ENCODE measurements at regions not wholly inside any gene's neighbourhood (a gene's known extent, or its start where the extent isn't known, plus 50 kb on each side); places are given as distances from the start of the nearest gene placed in this dataset.
"Not testable (repeated sequence)": the region's sequence is repeated elsewhere in the genome, so short reads cannot be mapped to it uniquely, and the experiment has no call there.

DNA sequence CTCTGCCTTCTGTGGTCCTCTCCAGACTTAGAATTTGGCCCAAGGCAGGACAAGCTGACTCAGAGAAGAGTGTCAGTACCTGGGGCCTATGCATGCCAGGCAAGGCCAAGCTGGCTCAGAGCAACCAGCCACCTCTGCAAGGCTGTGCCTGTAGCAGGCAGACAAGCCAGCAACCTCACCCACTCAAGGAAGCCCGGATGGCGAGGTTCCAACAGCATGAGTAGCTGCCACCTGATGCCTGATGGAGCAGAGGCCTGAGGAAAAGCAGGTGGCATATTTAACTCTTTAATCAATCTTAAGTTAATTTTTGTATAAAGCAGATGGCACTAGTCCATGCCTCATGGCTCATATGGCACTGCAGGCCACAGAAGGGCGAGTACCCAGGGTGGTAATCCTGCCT, 3595.8 kb upstream of the OR11H1 start:
- DNase-seq (ENCODE audit: extremely low read depth in 1 of 4, low spot score in 3 of 4); in situ Hi-C loops (cut with MboI); BruUV-seq (replicated peaks); CTCF ChIA-PET (ENCODE audit: low intra/inter-chr PET ratio); FAIRE-seq; H3K4me3 ChIP-seq; POLR2A ChIA-PET; intact Hi-C loops (cut with micrococcal nuclease); ATAC-seq; H3K9me3 ChIP-seq (replicated peaks; ENCODE audit: control insufficient read depth, insufficient read depth, low read depth, low read length); H3K27ac ChIP-seq (ENCODE audit: extremely low read depth, low read depth, low read length); H4K20me1 ChIP-seq (replicated peaks; ENCODE audit: control insufficient read depth, insufficient read depth, low read length); H2AFZ ChIP-seq (ENCODE audit: low read depth, low read length); H3K4me2 ChIP-seq (ENCODE audit: insufficient read depth, low read length); H3K9me1 ChIP-seq (ENCODE audit: control insufficient read depth, insufficient read depth, low read length); H3K4me1 ChIP-seq (replicated peaks in 1 of 2; ENCODE audit: control insufficient read depth in 2 of 2, insufficient read depth in 2 of 2, low read length in 2 of 2); H3K79me2 ChIP-seq (ENCODE audit: control insufficient read depth, insufficient read depth, low read length); H3K27me3 ChIP-seq (ENCODE audit: control insufficient read depth in 2 of 2, insufficient read depth in 2 of 2, low read length in 2 of 2); H3K36me3 ChIP-seq (ENCODE audit: control insufficient read depth, insufficient read depth, low read length); H3K9ac ChIP-seq (ENCODE audit: insufficient read depth in 1 of 2, low read depth in 2 of 2, low read length in 2 of 2): not testable (repeated sequence)
- WGBS (ENCODE audit: insufficient coverage, low coverage, missing lambda C conversion rate) = 83% methylated on average over 2 of the region's 3 CpGs

DNA sequence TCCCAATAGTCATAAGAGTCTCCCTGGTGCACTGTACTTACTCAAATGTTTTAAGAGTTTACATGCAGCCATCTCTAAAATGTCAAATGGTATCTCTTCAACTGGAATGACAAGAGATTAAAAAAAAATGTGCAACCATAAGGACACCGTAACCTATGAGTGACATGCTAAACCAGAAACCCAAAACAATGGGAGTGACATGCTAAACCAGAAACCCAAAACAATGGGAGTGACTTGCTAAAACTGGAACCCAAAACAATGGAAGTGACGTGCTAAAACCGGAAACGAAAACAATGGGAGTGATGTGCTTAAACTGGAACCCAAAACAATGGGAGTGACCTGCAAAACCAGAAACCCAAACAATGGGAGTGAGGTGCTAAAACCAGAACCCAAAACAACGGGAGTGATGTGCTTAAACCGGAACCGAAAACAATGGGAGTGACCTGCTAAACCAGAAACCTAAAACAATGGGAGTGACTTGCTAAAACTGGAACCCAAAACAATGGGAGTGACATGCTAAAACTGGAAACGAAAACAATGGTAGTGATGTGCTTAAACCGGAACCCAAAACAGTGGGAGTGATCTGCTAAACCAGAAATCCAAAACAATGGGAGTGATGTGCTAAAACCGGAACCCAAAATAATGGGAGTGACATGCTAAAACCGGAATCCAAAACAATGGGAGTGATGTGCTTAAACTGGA, 3559.9 kb upstream of the OR11H1 start:
- not testable (repeated sequence) for BruUV-seq (replicated peaks); ATAC-seq
- WGBS (ENCODE audit: insufficient coverage, low coverage, missing lambda C conversion rate) = 64% methylated on average over 5 of the region's 11 CpGs

More for the DNA sequence above, 3559.9 kb upstream of the OR11H1 start:
- H3K36me3 ChIP-seq (ENCODE audit: control insufficient read depth, insufficient read depth, low read length); H3K9me3 ChIP-seq (replicated peaks; ENCODE audit: control insufficient read depth, insufficient read depth, low read depth, low read length); POLR2A ChIA-PET; in situ Hi-C loops (cut with MboI); H3K4me1 ChIP-seq (replicated peaks in 1 of 2; ENCODE audit: control insufficient read depth in 2 of 2, insufficient read depth in 2 of 2, low read length in 2 of 2); intact Hi-C loops (cut with micrococcal nuclease); DNase-seq (ENCODE audit: extremely low read depth in 1 of 4, low spot score in 3 of 4); H3K4me2 ChIP-seq (ENCODE audit: insufficient read depth, low read length); H3K9ac ChIP-seq (ENCODE audit: insufficient read depth in 1 of 2, low read depth in 2 of 2, low read length in 2 of 2); H3K27ac ChIP-seq (ENCODE audit: extremely low read depth, low read depth, low read length); CTCF ChIA-PET (ENCODE audit: low intra/inter-chr PET ratio); H3K27me3 ChIP-seq (ENCODE audit: control insufficient read depth in 2 of 2, insufficient read depth in 2 of 2, low read length in 2 of 2); H3K4me3 ChIP-seq; H3K9me1 ChIP-seq (ENCODE audit: control insufficient read depth, insufficient read depth, low read length); FAIRE-seq; H2AFZ ChIP-seq (ENCODE audit: low read depth, low read length); H4K20me1 ChIP-seq (replicated peaks; ENCODE audit: control insufficient read depth, insufficient read depth, low read length); TF ChIP-seq PBX2 (CRISPR knock-in tag; IDR thresholded peaks at IDR 0.05; ENCODE audit: low read depth); NR2C2 (CRISPR knock-in tag; IDR thresholded peaks at IDR 0.05); ATF1 (CRISPR knock-in tag; IDR thresholded peaks at IDR 0.05): not testable (repeated sequence)
- peaks cover 18% of the 10 kb centered on the region for H3K79me2 ChIP-seq (ENCODE audit: control insufficient read depth, insufficient read depth, low read length)
- TF ChIP-seq NFE2L1 (tag; IDR thresholded peaks at IDR 0.05; ENCODE audit: borderline replicate concordance, low read depth) (peak; percentile 25; the same call in 1 of the 2 replicates), PBX2 (tag; conservative IDR thresholded peaks at IDR 0.05; ENCODE audit: low read depth) (peak; percentile 60; the same call in 1 of the 2 replicates), NR2C2 (tag; IDR thresholded peaks at IDR 0.05) (0 out of 2 replicates have a peak, but pooled peaks have one; percentile 17), ATF1 (tag; IDR thresholded peaks at IDR 0.05) (0 out of 2 replicates have a peak, but pooled peaks have one; percentile 18), MAFG (tag; conservative IDR thresholded peaks at IDR 0.05) (peak; percentile 81), PKNOX1 (IDR thresholded peaks at IDR 0.05) (peak; percentile 85), SOX6 (IDR thresholded peaks at IDR 0.05) (peak; percentile 83), ETV1 (tag; conservative IDR thresholded peaks at IDR 0.05; ENCODE audit: low read depth) (peak; percentile 79), ZNF316 (IDR thresholded peaks at IDR 0.05) (peak; percentile 69), C11orf30 (IDR thresholded peaks at IDR 0.05; ENCODE audit: low read depth) (peak; percentile 25; the same call in 1 of the 2 replicates), MEF2D (tag; conservative IDR thresholded peaks at IDR 0.05; ENCODE audit: low read depth) (peak; percentile 95)
